Esophagus muscularis mucosa (tissue), 4 donors: ENCODE measurements at regions not wholly inside any gene's neighbourhood (a gene's known extent, or its start where the extent isn't known, plus 50 kb on each side); places are given as distances from the start of the nearest gene placed in this dataset.

ENCODE experiments used
- DNase-seq: peaks from one replicate; pipeline ENCODE4 v3.0.0-alpha.2; 2017; ENCODE audit errors: extremely low spot score
- H3K27ac ChIP-seq, 4 donors: fragments of 200-600 bp; sonication (generic); replicated peaks in 1 of 4; 1 replicate in 3 of 4; 2 replicates in 1 of 4; pipeline ENCODE4 v1.5.1; 2016 to 2019; ENCODE audit warnings: mild to moderate bottlenecking in 1 of 4
- H3K27me3 ChIP-seq, 4 donors: fragments of 200-600 bp; sonication (generic); one replicate each; pipeline versions ENCODE4 v1.5.1 to v1.6.0; 2016 to 2019
- H3K36me3 ChIP-seq, 4 donors: fragments of 200-600 bp; sonication (generic); one replicate each; pipeline ENCODE4 v1.5.1; 2016 to 2019
- H3K4me1 ChIP-seq, 4 donors: fragments of 200-600 bp; sonication (generic); one replicate each; pipeline ENCODE4 v1.5.1; 2016 to 2019
- H3K4me3 ChIP-seq, 4 donors: fragments of 200-600 bp; sonication (generic); 1 replicate in 2 of 4; 2 replicates in 2 of 4; pipeline ENCODE4 v1.5.1; 2016 to 2019; ENCODE audit warnings: mild to moderate bottlenecking in 4 of 4, moderate library complexity in 1 of 4
- H3K9me3 ChIP-seq, 4 donors: fragments of 200-600 bp; sonication (generic); 1 replicate in 3 of 4; 2 replicates in 1 of 4; pipeline ENCODE4 v1.5.1; 2016 to 2019
- EP300 ChIP-seq: sonication (generic); formaldehyde crosslinking; IDR thresholded peaks from one replicate; pipeline ENCODE4 v1.6.1; 2017; ENCODE audit warnings: antibody characterized with exemption
- POLR2A ChIP-seq: fragments of 450-650 bp; IDR thresholded peaks from one replicate; pipeline ENCODE4 v1.6.1; 2017; ENCODE audit warnings: antibody characterized with exemption, moderate library complexity, mild to moderate bottlenecking, low read depth
- POLR2AphosphoS5 ChIP-seq, 2 donors: sonication (generic); formaldehyde crosslinking; IDR thresholded peaks; one replicate each; pipeline ENCODE4 v1.6.1; 2017; ENCODE audit warnings: antibody characterized with exemption in 2 of 2
- WGBS: methylation state at CpG from one replicate; pipeline ENCODE4 v1.1.5; 2018; 5-methylcytosine and 5-hydroxymethylcytosine counted together
- intact Hi-C: fragments of 100-400 bp; cut with DNase I; formaldehyde crosslinking; loops from one replicate; pipeline ENCODE4 v1.15.1; 2023
- TF ChIP-seq, protein P1 (sequence below), 3 experiments: fragments of 200-600 bp in 2 of 3; fragments of 450-650 bp in 1 of 3; sonication (generic) in 2 of 3; IDR thresholded peaks; one replicate each; pipeline ENCODE4 v1.5.1; 2017 to 2019; ENCODE audit warnings: antibody characterized with exemption in 3 of 3, mild to moderate bottlenecking in 2 of 3, moderate library complexity in 1 of 3

DNA sequence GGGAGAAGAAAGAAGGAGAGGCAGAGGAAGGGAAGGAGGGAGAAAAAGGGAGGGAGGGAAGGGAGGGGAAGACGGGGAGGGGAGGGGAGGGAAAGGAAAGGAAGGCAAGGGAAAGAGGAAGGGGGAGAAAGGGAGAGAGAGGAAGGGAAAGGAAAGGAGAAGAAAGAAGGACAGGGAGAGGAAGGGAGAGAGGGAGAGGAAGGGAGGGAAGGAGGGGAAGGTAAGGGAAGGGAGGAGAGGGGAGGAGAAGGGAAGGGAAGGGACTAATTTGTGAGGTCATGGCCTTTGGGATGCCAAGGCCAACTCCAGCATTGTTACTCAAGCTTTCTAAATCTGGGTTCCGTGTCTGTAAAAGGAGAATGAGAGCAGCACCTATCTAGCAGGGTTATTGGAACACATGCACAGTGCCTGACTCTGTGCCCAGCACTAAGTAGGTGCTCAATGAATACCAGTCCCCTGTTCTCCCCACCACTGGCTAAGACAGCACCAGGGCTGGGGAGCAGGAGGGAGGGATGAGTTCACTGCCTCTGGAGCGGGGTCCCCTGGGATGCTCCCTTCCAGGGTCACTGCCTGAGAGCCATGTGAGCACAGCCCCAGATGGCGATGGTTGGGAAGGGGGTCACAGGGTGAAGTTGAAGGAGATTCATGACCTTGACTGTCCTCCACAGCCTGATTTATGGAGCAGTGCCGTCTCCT, 560.1 kb upstream of the TBX3 start:
- Histone ChIP-seq H3K27ac (no peak overlapping the region), H3K4me1 (no peaks in the 10 kb centered on the region), H3K4me3 (no peak overlapping the region), H3K9me3 (no peaks in the 10 kb centered on the region), H3K27me3 (peaks cover 0 to 6% (median 0%) of the 10 kb centered on the region in 4 donors), H3K36me3 (no peaks in the 10 kb centered on the region)
- TF ChIP-seq POLR2AphosphoS5 (IDR thresholded peaks at IDR 0.05) (no peak), POLR2A (no peak), EP300 (no peak)
- TF ChIP-seq, protein P1, sequence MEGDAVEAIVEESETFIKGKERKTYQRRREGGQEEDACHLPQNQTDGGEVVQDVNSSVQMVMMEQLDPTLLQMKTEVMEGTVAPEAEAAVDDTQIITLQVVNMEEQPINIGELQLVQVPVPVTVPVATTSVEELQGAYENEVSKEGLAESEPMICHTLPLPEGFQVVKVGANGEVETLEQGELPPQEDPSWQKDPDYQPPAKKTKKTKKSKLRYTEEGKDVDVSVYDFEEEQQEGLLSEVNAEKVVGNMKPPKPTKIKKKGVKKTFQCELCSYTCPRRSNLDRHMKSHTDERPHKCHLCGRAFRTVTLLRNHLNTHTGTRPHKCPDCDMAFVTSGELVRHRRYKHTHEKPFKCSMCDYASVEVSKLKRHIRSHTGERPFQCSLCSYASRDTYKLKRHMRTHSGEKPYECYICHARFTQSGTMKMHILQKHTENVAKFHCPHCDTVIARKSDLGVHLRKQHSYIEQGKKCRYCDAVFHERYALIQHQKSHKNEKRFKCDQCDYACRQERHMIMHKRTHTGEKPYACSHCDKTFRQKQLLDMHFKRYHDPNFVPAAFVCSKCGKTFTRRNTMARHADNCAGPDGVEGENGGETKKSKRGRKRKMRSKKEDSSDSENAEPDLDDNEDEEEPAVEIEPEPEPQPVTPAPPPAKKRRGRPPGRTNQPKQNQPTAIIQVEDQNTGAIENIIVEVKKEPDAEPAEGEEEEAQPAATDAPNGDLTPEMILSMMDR (IDR thresholded peaks at IDR 0.05): no peak
- DNase-seq: no peak
- intact Hi-C loops: no loop called here
- 86% methylated on average over 4 of the region's 5 CpGs for WGBS

DNA sequence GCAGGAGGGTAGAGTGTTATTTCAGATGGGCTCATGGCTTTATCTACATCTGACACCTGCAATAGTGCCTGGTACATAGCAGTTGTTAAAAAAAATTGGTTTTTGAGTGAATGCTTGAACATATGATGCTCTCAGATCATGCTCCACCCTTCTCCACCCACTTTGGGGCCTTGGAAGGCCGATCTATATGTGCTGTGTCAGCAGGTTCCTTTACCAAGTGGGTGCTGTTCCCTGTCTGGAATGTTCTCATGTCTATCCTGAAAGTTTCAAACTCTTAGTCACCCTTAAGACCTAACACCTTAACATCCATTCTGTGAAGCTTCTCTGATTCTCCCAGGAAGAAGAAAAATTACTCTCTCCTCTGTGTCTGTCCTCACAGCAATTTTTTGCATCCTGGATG, 556.3 kb upstream of the TBX3 start:
- no peaks in the 10 kb centered on the region for H3K9me3 ChIP-seq
- 81% methylated on average over 1 of the region's 1 CpG for WGBS
- TF ChIP-seq, protein P1 (IDR thresholded peaks at IDR 0.05): no peak
- TF ChIP-seq EP300 (no peak), POLR2A (no peak), POLR2AphosphoS5 (IDR thresholded peaks at IDR 0.05) (no peak)
- H3K27me3 ChIP-seq: peaks cover 0 to 6% (median 0%) of the 10 kb centered on the region in 4 donors
- intact Hi-C loops: no loop called here
- H3K4me1 ChIP-seq: no peaks in the 10 kb centered on the region
- H3K4me3 ChIP-seq: no peak overlapping the region
- DNase-seq: no peak
- H3K27ac ChIP-seq: no peak overlapping the region
- H3K36me3 ChIP-seq: no peaks in the 10 kb centered on the region

DNA sequence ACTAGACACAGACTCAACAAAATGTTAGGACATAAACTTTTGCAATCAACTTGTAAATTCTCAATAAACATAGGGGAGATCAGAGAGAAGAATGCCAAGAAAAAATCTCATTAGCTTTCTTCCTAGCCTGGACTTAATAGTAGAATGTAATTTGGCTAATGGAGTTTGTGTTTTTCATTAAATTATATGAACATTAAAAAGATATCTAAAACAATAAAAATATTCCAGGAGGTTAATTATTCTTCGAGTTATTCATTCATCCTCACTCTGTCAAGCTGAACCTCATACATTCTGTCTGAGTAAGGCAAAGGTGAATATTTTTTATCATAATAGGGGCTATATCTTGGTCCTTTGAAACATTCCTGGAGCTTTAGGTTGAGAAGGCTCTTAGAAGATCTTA, 551.9 kb upstream of the TBX3 start:
- intact Hi-C loops: no loop called here

DNA sequence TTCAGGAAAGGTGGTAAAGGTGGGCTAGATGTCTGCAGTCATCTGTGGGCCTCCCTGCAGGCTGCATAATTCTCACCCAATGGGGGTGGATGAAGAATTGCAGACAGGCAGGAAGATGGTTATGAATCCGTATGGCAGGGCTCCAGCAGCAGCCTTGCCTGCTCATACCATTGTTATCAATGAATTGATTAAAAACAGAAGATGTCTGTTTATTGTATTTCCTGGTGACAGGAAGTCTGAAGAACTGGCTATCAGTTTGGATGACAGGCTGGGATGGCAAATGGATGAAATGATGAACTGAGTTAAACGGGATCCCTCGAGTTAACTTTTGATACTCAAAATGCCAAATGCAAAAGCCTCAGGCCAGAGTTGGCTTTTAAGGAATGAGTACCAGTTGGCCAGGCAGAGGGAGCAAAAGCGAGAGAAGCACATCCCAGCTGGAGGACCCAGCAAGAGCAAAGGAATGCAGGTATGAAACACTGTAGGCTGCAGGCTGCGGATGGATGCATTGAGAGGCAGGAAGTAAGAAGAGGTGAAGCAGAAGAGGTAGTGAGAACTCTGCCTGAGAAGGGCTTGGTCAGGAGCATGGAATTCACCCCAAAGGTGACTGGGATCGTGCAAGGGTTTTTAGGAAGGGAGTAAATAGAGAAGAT, 550.0 kb upstream of the TBX3 start:
- no peak overlapping the region for H3K4me3 ChIP-seq
- intact Hi-C loops: no loop called here

More for the DNA sequence above, 551.9 kb upstream of the TBX3 start:
- Histone ChIP-seq H3K27ac (no peak overlapping the region), H3K27me3 (peaks cover 0 to 20% (median 2%) of the 10 kb centered on the region in 4 donors), H3K36me3 (no peaks in the 10 kb centered on the region), H3K4me3 (no peak overlapping the region), H3K4me1 (no peaks in the 10 kb centered on the region), H3K9me3 (no peaks in the 10 kb centered on the region)
- TF ChIP-seq, protein P1 (IDR thresholded peaks at IDR 0.05): no peak
- TF ChIP-seq POLR2AphosphoS5 (IDR thresholded peaks at IDR 0.05) (no peak), POLR2A (no peak)
- DNase-seq: no peak
- 67% methylated on average over 1 of the region's 1 CpG for WGBS

DNA sequence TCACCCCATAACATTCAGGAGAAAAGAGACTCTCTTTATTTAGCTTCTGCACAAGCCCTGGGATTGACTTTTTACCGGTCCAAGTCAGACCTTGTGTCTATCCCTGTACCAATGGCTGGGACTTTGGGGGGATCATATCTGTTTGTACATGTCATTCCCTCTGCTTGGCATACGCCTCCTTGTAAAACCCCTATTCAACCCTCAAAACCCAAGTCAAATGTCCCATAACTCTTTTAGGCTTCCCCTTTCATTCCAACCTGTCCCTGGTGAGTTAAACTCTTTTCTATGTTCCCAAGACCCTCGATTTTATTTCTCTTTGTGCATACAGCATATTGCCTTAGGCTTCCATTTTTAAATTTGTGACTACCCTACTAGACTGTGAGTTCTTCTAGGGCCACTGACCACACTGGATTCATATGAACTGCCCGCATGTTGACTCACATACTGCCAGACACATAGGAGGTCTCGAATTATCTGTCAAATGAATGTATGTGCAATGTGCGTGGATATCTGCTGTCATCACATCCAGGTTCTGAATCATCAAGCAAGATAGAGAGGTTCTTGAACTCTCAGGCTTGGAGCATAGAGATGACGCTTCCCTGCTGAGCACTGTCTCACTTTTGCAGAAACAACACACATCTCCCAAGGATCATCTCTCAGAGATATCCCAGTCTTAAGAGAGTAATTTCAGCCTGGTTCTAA, 548.6 kb upstream of the TBX3 start:
- no peak overlapping the region for H3K27ac ChIP-seq
- no peak overlapping the region for H3K4me3 ChIP-seq
- 92% methylated on average over 7 of the region's 7 CpGs for WGBS
- no peaks in the 10 kb centered on the region for H3K36me3 ChIP-seq
- H3K9me3 ChIP-seq: no peaks in the 10 kb centered on the region
- no peak for DNase-seq
- TF ChIP-seq POLR2AphosphoS5 (IDR thresholded peaks at IDR 0.05): no peak
- TF ChIP-seq EP300: no peak
- TF ChIP-seq POLR2A: no peak
- TF ChIP-seq, protein P1 (IDR thresholded peaks at IDR 0.05): no peak
- peaks cover 0 to 22% (median 2%) of the 10 kb centered on the region in 4 donors for H3K27me3 ChIP-seq
- intact Hi-C loops: no loop called here
- no peaks in the 10 kb centered on the region for H3K4me1 ChIP-seq

More for the DNA sequence above, 550.0 kb upstream of the TBX3 start:
- TF ChIP-seq POLR2AphosphoS5 (IDR thresholded peaks at IDR 0.05) (no peak), POLR2A (no peak), EP300 (no peak)
- H3K9me3 ChIP-seq: no peaks in the 10 kb centered on the region
- WGBS: 65% methylated on average over 6 of the region's 6 CpGs
- H3K27ac ChIP-seq: no peak overlapping the region
- H3K36me3 ChIP-seq: no peaks in the 10 kb centered on the region
- H3K27me3 ChIP-seq: peaks cover 0 to 22% (median 2%) of the 10 kb centered on the region in 4 donors
- no peak for DNase-seq
- no peaks in the 10 kb centered on the region for H3K4me1 ChIP-seq
